Stomach (tissue), 4 donors: ENCODE measurements at regions not wholly inside any gene's neighbourhood (a gene's known extent, or its start where the extent isn't known, plus 50 kb on each side); places are given as distances from the start of the nearest gene placed in this dataset.

Experiments
- CTCF ChIP-seq, 7 experiments: fragments of 450-650 bp in 4 of 7; fragments of 200-600 bp in 3 of 7; sonication (generic) in 3 of 7; IDR thresholded peaks; one replicate each; pipeline ENCODE4 v1.5.1; 2016 to 2019; ENCODE audit warnings: antibody characterized with exemption in 7 of 7, control low read depth in 2 of 7, mild to moderate bottlenecking in 1 of 7
- EP300 ChIP-seq: sonication (generic); formaldehyde crosslinking; IDR thresholded peaks from one replicate; pipeline ENCODE4 v1.6.1; 2017; ENCODE audit warnings: antibody characterized with exemption
- POLR2A ChIP-seq, 4 donors: fragments of 450-650 bp; IDR thresholded peaks; one replicate each; pipeline ENCODE4 v1.6.1; 2016; ENCODE audit warnings: antibody characterized with exemption in 4 of 4, control low read depth in 2 of 4, mild to moderate bottlenecking in 1 of 4, moderate library complexity in 1 of 4

DNA sequence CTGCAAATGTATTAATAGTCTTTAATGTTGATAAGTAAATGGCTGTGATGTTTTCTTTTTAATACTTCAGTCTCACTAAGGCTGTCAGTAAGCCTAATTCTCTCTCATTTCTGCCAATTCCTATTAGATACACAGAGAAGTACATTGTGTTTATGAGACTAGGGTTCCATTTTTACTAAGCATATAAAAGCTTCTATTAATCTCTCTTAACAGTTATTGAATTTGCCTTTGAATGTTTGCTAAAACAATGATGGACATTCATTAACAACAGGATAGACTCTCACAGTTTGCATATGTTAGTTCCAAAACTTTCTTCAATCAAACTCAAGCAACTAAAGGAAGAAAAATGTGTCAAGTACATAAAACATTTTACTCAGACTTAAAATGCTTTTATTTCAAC lies 659.3 kb downstream of the TLE1 start:
- no peak for TF ChIP-seq EP300
- TF ChIP-seq CTCF (IDR thresholded peaks at IDR 0.05) = no peak
- no peak for TF ChIP-seq POLR2A (IDR thresholded peaks at IDR 0.05)
